T-helper 1 cell (primary cell): ENCODE measurements at regions not wholly inside any gene's neighbourhood (a gene's known extent, or its start where the extent isn't known, plus 50 kb on each side); places are given as distances from the start of the nearest gene placed in this dataset.

Source experiments
- DNase-seq, 5 donors: peaks; one replicate each; pipeline ENCODE4 v3.0.0-alpha.2; 2012 to 2020

DNA sequence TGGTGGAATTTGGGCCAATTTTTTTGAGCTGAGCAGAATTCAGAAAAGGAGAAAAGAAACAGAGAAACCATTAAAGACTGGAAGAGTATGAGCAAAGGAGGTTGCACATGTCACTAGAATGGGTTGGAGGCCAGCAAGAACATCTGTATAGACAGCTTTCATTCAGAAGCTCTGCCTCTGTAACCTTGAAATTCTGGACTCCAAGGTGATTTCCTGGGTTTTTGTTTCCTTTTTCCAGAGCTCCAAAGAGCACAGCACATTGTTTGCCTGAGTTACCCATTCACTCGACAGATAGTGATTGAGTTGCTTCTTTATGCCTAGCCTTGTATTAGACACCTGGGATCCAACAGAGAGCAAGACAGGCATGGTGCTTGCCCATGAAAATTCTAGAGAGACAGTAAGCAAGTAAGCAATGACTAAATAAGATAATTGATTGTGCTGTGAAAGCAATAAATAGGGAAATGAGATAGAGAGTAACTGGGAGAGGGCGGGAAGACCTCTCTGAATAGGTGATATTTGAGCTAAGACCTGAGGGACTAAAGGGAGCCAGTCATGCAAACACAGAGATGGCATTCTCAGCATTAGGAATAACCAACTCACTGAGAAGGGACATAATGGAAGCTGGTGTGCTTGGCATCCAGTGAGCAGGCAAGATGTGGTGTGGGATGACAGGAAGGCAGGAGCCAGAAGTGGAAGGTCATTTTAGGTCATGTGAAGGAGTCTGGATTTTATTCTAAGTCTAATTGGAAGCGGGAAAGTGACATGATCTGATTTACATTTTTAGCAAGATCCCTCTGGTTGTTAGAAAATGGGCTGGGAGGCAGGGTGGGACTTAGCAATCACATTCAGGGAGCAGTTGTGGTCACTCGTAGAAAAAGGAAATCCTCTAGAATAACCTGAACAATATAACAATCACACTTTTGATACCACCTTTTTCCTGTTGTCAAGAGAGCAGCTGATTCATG lies 197.5 kb downstream of the HS3ST3A1 start:
- DNase-seq = no peak

DNA sequence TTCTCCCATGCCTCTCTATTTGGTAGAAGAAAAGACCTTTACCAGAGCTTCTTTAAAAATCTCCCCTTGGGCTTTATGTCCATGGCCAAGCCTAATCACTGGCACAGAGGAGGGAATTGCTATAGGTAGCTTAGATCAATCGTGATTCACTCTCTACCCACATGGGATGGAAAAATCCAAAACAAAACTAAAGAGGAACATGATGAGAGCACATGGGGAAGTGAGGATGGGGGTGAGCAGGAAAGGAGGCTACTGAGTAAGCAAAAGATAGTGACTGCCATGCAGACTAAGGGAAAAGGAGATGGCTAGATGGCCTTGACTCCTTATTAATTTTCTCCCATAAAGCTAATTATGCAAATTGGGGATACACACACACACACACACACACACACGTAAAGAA lies 201.2 kb downstream of the HS3ST3A1 start:
- DNase-seq = no peak

DNA sequence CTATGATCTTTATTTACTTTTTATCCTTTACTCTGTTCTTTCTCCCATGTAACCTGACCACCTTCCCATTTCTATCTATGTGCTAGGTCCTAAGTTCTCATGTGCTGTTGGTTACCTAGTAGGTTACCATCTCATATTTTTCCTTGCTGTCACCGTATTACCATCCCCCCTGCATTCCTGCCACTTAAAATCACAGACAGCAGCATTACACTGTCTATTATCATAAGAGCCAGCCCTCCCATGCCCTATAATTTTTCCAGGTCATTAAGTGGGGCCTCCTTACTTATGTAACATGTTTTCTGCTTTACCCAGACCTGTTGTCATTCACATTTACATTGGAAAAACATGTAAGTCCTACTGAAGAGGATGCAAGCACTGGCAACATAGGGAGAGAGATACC lies 202.9 kb downstream of the HS3ST3A1 start:
- DNase-seq = no peak

DNA sequence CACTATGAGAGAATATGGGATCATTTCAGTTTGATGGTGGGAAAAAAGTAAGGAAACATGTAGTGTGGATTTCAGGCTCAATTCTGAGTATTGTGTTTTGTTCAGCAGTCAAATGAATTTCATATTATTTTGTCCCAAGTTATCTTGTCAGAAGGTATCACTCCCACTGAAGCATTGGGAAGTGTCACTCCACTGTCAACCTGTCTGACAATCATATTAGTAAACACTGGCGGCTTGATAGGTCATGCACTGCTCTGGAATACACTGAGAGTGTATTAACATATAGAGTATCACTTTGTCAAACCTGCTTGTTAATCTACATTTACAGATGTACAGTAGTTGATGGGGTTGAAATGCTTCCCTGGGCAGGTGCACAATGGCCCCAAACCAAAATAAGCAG lies 203.6 kb downstream of the HS3ST3A1 start:
- DNase-seq = no peak

DNA sequence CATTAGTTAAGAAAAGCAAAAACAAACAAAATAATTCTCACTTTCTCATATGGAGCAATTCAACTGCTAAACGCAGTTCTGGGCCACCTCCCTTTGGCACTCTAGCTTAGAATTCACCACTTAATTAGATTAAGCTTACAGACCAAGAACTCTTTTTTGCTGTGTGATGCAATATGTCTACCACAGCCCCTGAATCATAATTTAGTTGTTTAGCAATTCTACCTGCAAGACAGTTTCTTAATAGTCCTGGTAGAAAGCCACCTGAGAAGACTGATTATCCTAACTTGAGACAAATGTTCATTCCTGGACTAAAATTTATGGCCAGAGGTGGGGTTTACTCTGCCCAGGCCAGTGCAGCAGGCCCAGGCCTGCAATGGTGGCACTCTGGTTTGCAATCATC lies 205.9 kb downstream of the HS3ST3A1 start:
- no peak for DNase-seq

DNA sequence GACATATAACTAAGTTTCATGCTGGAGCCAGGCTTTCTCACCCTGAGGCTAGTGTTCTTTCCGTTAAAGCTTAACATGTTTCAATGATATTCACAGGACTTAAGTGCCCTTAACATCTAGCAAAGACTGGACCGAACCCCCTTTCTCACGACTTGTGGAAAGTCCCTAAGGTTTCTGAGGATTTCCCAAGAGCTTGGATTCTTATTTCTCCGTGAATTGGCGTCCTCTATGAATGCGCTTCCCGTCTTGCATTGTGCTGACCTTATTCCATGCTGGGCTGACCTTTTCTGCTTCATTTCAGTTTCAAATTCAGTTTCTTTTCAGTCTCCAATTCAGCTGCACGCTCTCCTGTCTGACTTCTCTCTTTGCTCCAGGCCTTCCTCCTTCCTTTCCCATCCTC lies 206.4 kb downstream of the HS3ST3A1 start:
- no peak for DNase-seq

DNA sequence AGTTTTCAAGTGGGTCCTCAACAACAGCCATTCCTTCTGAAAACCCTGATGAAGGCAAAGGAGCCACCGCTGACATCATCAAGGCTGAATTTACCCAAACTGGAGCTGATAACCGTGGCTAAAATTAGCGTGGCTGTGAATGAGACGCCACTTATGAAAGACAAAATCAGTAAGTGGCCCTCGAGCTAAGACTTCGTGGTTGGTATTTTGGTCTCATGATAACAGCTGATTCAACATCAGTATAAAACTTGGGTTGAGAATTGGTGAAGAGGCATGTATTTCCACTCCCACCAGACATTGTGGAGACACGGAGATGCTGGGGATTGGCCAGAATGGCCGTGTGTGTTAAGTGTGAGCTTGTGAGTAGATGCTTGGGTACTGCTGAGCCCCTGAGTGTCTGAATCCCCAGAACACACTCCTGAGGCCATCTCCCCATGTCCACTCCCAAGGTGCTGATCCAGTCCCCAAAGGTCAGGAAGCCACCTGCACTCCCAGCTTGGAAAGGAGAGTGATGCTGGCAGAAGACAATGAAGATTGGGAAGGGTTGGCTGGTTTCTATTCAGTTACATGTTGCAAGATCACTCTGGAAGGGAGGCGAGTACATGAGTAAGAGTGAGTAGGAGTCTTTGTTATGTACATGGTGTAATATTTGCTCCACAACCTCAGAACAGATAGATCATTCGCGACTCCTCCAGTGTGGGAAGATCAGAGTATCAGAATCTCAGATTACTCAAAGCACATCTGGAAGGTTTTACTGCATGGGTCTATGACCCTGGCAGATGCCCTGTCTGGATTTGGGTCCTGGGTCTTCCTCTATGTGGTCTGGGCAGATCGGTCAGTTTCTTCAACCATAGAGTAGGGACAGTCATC lies 207.7 kb downstream of the HS3ST3A1 start:
- DNase-seq = no peak

DNA sequence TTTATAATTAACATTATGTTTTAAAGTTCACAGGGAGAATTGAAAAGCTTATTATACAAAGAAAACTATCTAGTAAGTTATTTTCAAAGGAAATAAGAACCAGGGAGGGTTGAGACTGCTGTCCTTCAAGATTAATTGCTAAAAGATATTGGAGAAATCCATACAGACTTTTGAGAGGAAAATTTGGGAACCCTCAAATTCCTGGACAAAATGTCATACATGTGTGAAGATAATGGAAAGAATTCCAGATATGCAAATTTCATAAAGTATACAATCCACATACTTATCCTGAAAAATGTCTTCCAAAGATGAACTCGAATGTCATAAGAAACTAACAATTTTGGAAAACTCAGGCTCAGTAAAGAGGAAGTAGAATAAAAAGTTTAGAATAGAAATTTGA lies 213.8 kb downstream of the HS3ST3A1 start:
- DNase-seq = no peak

DNA sequence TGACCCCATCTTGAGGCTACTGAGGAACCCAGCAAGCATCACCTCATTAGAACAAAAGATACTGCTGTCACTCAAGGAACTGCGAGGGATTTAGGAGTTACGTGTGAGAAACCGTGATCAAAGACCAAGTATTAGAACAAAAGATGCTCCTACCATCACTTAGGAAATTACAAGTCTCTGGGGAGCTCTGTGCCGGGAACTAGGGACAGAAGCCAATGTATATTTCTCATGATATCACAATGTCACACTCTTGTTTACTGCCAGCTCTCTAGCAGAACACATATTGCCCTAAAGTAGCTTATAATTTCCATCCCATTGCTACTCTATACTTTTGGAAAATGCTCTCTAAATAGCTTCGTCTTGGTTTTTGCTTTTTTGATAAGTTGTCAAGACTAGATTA lies 214.5 kb downstream of the HS3ST3A1 start:
- no peak for DNase-seq

DNA sequence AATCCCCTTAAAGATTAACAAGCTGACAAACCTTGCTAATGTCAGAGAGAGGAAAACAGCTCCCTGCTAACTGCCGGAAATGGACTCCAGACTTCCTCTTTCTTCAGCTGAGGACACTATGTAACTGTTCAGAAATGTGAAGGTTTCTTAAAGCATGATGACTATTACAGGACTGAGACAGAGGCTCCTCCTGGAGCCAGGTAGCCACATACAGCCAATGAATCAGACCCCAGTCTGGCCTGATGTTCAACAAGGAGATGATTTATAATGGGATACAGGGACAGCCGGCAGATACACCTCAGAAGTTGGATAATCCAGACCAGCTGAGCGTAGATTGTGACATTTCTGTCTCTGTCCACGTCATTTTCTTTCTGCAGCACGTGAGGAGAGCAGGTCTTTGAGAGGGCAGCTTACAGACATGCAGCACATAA lies 216.2 kb downstream of the HS3ST3A1 start:
- DNase-seq = no peak

DNA sequence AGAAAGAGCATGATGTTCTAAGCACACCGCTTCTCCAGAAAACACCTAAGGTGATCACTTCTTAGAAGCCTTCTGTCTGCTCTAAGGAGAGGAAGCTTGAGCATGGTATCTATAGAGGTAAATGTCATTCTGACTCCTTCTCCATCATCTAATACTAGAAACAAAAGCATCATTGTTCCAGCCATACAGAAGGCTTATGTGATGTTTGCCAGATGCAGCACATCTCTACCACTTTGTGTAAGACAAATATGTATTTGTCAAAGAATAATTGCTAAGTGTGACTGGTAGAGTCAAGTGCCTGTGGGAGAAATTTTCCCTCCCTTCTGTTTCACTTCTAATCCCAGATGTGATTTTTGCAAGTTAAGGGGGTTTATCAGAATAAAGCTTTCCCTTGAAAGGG lies 217.1 kb downstream of the HS3ST3A1 start:
- no peak for DNase-seq

DNA sequence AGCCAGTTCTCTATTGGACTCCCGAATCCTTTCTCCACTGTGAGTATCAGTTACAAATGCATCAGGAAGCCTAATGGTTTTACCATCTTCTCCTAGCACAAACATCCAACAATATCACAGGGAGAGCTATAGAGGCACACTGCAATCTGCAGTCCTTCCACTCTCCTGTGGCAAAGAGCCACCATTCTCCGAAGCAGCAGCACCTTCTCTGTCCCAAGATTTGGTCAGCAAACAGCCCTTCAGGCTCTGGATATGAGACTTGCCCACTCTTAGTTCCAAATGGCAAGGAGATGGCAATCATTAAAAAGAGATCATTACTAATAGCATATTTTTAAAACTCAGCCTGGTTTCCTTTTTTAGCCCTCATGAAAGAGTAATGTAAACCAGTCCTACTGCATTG lies 223.4 kb downstream of the HS3ST3A1 start:
- DNase-seq = no peak

DNA sequence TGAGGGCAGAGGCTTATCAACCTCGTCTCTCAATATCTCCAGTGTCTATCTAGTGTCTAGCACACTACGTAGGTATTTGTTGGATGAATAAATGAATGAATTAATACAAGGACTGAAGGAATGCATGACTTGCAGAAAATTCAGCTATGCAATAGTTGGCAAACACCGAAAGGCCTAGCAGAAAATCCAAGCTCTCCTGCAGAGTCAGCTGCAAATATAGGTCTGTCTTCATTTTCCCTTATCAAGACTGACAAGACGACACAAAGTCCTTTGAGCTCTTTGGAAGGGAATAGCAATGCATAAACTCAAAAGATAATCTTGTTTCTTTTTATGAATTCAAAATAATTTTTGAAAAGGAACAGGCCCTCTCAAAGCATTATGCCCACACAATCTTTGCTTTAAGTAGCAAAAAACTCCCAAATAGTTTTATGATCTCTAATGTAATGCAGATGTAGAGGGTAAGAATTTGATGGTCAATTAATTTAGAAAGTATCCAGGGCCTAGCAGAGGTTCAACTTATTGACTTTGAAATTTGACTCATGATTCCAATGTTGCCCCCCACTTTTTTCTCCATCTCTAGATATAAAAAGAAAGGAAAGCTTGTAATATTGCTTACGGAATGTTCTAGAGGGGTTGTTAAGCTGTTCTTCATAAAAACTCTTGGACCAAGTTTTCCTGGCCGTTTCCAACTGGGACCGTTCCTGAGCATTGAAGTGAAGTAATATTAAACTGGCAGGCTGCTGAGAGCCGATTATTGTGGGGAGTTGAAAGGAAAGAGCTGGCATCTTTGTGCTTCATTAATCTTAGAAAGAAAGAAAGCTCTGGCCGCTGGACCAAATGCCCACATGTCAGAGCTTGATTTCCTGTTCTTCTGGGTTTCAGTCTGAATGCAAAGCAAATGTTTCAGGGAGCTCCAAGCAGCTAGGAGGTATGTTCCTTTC lies 227.3 kb downstream of the HS3ST3A1 start:
- DNase-seq = no peak

DNA sequence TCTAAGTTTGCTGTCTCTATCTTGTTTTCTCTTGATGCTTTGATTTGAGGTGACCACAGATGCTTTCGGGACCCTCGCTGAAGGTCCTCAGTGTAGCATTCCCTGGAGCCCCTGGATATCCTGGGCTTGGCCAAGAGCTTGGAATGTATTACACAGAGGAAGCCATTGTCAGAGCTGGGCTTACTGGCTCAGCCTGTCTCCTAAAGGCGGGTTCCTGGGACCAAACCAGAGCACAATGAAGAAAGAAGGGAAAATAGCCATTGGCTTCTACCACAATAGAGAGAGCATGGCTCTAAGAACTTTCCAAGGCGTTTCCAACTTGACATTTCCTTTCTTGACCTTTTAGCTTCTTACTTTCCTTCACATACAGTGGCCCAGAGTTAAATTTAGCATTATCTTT lies 229.3 kb downstream of the HS3ST3A1 start:
- no peak for DNase-seq

DNA sequence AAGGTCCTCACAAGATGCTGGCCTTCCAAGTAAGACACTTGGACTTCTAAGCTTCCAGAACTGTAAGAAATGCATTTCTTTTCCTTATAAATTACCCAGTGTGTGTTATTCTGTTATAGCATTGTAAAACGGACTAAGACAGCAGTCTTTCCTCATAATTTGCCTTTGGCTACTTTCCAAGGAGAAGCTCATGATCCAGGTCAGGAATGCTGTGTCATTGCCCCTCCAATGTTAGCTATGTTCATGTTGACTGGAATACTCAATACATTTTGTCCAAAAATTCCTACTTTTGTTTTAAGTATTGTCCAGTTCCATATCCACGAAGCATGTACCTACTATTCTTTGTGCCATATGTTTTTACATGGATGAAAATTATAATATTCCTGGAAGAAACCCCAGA lies 234.6 kb downstream of the HS3ST3A1 start:
- DNase-seq = no peak

DNA sequence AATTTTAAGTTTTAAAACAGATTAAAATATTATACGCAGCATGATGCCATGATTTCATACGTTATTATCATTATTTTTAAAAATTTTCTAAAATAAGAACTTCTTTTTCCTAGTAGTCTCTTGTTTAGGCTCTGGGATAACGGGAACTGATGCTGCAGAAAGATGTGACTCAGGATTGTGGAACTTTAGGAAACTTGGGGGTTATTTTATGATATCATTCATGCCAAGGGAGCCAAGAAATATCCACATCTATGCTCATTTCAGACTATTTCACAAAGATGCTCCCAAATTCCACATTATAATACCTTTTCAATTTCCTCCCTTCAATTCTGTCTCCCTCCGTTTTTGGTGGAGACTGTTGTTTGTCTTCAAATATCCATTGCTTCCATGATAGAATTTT lies 236.4 kb downstream of the HS3ST3A1 start:
- no peak for DNase-seq

DNA sequence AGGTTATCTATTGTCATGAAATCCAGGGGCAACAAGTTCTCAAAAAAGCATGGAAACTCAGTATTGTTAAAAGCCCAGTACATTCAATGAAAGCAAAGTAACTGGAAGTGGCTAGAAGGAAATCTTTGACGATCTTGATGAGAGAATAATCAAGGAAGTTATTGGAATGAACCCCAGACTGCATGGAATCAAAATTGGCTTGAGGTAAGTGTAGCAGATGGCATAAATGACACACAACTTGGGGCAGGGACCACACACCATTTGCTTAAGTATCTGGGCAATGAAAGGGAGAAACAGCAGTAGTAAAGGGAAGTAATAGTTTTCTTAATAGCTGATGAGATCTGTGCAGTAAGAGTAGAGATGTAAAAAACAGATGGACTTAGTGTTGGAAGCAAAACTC lies 238.0 kb downstream of the HS3ST3A1 start:
- DNase-seq = no peak

DNA sequence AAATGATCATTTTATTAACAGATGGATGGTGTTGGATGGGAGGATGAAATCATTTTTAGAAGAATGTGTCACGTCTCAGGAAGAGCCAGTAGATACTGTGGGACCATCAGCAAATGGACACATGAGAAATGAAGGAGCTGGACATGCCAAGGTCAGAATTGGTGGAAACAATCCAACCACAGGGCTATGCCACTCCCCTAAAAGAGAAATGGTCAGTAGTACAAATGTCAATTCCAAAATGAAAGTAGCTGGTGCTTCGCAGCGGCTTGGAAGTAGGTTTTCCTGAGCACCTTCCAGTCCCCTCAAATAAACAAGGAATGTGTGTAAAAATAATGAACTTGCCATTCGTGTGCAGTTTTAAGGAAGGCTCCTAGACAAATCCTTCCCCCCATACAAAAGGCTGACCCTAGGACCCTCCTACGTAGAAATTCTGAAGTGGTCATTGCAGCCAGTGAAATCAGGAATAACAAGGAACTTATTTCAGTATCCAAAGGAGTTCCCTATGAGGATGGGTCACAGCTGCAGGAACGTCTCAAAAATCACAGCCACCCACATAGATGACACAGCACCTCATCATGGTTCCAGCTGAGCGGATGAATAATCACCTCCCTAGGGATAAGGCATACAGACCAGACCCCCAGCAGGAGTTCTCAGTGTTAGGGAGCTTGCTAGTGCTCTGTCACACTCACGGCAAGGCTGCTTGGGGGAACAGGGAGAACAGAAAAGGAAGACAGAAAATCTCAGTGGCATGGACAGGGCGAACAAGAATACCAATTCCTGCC lies 239.2 kb downstream of the HS3ST3A1 start:
- no peak for DNase-seq

DNA sequence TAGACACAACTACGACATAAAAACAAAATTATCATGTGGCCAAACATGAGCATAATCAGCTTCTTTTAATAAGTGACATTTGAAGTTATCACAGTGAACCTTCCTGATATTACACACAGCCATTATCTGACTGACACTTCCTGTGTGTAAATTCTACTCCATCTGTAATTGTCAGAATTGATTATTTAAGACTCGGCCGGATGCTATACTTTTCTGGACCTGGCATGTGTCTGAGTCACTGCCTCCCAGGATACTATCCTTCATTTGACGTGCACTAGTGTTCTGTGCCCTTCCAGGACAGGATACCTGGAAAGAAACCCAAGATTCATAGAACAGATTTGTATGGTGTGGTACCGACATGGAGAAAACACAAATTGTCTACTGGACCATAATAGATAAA lies 242.0 kb downstream of the HS3ST3A1 start:
- no peak for DNase-seq

DNA sequence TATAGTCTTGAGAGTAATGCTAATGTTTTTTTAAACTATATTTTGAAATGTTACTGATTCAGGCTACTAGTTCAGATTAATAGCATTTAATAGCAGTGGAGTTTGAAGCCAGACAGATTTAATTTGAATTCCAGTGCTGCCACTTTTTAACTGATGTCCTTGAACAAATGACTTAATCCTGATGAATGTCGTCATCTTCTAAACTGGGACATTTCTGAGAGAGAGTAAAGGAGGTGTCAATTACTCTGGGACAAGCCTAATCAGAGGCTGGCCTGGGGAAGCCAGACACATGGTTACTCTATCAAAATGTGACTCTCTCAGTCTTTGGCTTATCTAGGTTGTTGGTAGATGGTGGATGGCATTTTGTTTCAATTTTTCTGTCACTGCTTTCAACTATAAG lies 246.7 kb downstream of the HS3ST3A1 start:
- DNase-seq = no peak

DNA sequence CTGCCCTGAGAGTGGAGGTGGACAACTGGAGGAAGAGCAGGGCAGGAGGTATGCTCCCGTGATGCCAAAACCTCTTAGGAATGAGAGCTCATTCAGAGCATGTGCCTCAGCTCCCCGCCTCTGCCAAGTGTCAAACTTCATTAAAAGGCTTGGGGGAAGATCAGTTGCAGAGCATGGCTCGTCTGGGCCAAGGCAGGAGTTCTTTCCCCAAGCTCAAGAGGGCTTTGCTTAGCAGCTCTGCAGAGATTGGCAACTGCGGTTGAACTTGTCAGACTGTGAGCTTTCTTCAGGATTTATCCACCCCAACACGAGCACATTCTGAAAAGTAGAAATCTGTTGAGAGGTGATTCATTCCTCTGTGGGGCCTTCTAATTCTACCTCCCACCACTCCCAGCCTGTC lies 248.1 kb downstream of the HS3ST3A1 start:
- no peak for DNase-seq
